SKM-1 treated with dmso at 0.1 percent for 144 hours (cell line): ENCODE measurements at regions not wholly inside any gene's neighbourhood (a gene's known extent, or its start where the extent isn't known, plus 50 kb on each side); places are given as distances from the start of the nearest gene placed in this dataset.
"Not testable (repeated sequence)": the region's sequence is repeated elsewhere in the genome, so short reads cannot be mapped to it uniquely, and the experiment has no call there.

Source experiments
- DNase-seq: peaks from one replicate; lab custom pipeline; 2025; ENCODE audit not compliant: unreplicated experiment; lab: John Stamatoyannopoulos, UW

DNA sequence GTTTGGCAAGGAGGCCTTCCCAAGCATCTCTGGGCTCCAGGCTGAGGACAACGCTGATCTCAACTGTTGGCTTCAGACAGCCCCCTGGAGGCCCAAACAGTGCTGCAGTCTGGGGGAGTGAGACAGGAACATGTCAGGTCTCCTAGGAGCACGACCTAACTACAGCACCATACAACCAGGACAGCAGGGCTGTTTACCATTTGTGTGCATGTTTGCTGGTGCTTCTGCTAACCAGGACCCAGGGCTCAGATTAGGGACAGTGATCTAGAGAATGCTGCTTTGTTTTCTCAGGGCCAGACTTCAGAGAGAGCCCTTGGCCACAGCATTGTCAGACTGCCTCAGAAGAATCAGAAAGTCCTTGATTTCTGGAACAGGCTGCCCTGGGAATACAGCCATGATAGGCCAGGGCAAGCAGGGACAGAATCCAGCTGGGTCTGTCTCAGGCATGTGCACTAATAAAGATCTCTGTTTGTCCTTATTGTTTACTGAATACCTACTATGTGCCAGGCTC lies 126.5 kb downstream of the VPREB1 start:
- no peak for DNase-seq

DNA sequence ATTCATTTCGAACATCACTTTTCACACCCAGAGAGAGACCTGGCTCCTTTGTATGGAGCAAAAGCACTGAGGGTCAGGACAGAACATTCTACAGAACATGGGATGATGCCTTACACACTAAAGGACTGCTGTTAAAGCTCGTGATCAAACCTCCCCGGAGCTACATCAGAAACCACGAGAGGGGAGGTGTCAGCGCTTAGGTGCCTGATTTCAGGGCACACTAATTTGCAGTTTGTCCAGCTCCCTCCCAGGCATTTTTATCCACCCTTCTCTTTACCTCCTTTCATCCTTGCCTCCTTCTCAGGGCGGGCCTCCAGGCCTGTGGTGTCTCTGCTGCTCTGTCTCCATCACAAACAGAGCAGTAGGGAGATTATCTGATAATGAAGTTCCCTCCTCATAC lies 127.5 kb downstream of the VPREB1 start:
- no peak for DNase-seq

DNA sequence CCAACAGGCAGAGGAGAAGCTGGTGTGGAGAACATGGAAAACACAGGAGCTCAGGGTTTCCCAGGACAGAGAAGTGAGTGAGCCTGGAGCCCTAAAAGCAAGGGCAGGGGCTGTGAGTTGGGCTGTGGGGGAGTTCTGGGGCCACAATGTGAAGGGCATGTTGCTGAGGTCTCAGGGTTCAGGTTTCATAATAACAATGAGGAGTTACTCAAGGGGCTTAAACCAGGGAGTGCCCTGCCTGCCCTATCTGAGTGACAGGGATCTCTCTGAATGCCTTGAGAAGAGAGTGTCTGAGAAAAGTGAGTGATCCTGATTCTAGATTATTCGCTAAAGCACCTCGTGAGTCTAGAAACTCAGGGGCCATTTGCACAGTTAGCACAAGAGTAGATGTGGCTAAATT lies 129.6 kb downstream of the VPREB1 start:
- no peak for DNase-seq

DNA sequence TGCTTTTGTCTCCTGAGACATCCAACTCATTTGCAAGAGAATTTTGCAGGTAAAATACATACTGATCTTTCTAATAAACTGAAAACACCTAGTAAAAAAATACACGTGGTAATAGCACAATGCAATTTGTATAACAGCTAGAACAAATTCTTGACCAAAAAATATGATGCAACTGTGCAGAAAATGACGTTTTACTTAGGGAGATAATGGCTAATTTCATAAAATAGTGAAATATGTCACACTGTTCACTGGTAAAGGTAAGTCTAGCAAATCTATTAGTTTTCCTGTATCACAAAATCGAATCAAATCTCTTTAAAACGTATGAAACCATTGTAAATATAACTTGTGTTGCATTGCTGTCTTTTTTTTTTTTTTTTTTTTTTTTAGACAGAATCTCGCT lies 130.0 kb downstream of the VPREB1 start:
- no peak for DNase-seq

DNA sequence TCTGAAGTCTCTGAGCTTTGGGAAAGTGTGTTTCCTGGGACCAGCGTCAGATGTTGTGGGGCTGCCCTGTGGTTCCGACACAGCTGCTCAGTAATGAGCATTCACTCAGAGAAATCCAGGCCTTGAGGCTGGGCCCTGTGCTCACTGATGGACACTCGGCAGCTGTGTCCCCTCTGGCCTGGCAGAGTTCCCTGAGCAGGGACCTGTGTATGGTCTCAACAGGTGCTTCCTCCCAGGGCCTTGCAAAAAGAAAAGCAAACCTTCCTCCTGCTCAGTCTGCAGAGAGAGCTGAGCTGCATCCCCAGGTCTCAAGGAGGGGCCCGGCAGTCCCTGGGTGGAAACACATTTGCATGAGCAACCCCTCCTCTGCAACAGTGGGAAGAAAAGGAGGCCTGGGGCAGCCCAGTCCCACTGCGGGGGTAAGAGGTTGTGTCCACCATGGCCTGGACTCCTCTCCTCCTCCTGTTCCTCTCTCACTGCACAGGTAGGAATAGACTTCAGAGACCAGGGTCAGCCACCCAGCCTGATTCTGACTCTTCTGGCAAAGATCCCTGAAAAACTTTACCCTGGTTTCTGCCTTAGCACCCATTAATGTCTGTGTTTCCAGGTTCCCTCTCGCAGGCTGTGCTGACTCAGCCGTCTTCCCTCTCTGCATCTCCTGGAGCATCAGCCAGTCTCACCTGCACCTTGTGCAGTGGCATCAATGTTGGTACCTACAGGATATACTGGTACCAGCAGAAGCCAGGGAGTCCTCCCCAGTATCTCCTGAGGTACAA lies 131.2 kb downstream of the VPREB1 start:
- DNase-seq: no peak

DNA sequence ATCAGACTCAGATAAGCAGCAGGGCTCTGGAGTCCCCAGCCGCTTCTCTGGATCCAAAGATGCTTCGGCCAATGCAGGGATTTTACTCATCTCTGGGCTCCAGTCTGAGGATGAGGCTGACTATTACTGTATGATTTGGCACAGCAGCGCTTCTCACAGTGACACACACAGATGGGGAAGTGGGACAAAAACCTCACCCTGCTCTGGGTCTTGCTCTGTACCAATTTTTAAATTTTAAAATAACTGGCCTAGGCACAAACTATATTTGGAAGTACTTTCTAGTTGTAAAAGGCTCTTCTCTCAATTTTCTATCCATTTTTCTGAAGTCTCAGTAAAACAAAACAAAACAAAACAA lies 131.7 kb downstream of the VPREB1 start:
- no peak for DNase-seq

DNA sequence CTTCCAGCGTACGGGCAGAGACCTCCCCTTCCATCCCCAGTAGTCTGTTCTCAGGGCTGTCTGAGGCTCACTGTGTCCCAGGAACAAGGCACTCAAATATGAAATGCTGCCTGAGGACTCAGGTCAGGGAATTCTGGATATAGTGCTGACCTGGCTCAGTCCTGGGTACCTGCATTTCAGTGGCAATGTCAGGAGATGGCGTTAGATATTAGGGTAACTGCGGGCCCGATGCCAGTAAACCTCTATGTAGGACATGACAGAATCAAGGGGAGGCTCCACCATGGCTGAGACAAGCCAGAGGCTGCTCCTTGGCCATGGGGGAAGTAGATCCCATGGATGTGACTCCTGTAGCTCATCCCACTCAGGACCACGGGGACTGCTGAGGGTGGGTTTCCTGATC lies 131.7 kb downstream of the ZNF280B start:
- not testable (repeated sequence) for DNase-seq

DNA sequence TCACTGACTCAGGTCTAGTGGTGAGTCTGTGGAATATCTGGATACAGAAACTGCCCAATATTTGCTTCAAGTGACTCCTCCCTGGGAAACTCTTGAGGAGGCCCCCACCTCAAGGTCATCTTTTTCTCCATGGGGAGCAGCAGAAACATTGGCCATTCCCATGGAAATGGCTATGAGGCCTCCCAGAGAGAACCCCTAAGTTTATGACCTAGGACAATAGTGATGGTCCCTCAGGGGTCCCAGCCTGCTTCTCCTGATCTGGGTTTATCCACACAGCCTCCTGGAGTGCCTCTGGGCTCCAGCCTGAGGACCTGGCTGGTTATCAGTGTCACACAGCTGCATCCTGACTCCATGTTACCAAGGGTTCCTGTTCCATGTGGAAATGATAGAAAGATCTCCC lies 131.2 kb downstream of the ZNF280B start:
- DNase-seq: no peak

DNA sequence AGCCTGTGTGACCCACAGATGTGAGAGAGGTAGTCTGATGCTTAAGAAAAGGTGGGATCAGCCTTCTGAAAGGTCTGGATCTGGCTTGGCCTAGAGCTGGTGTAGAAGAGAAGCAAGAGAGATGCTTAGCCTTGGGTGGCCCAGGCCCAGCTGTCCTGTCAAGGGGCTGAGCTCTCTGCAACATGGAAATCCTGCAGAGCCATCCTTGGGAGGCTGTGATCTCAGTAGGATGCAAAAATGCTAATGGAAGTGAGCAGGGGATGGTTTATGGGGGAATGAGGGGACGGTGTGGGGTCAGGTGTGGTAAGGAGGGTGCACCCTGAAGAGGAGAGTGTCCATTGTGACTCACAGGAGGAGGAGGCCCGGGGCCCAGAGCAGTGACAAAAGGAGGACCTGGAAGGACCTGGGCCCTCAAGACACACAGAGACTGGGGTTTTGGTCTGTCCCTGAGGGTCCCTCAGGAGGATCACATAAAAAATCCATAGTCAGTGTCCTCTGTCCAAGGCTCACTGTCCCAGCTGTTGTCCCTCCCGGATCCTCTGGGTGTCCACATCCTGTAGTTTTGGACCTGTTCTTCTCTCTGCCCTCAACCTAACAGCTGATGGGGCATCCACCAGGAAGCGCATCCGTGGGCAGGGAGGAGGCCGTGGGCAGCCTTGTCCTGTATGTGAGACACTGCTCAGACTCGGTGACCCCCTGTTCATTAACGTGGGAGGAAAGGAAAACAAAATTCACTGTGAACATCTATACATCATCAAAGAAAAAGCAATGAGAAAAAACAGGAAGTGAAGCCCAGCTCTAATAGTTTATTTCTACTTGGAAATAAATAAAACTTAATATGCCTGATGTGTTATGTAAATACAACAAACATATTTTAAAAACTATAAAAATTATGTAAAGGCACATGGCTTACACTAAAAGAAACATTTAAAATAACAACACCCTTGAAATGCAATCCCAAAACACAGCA lies 129.8 kb downstream of the ZNF280B start:
- DNase-seq: no peak

DNA sequence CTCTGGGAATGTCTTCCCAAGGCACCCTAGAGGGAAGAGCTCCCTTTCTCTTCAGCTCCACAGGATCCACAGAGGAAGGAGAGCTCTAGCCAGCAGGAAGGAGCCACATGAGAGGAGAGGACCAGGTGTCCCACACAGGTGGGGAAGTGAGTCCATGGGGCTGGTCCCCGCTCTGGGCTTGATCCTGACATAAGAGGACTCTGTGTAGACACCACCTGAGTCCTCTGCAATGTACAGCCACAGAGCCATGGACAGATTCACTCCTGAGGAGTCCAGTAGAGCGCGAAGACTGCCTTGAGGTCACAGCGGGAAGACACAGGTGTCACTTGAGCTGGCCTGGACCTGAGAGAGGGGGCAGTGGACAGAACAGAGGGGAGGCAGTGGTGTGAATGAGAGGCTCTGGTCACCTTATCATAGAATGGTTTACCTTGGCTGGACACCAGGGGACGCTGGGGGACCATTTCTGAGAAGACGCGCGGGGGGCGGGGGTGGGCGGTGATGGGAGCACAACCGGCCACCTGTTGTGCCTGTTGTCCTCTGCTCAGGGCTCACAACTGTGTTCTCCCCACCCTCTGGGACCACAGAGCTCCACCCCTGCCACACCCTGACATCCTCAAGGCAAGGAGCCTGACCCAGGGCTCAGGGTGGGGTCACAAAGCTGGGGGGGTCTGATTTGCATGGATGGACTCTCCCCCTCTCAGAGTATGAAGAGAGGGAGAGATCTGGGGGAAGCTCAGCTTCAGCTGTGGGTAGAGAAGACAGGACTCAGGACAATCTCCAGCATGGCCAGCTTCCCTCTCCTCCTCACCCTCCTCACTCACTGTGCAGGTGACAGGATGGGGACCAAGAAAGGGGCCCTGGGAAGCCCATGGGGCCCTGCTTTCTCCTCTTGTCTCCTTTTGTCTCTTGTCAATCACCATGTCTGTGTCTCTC lies 128.2 kb downstream of the ZNF280B start:
- no peak for DNase-seq

DNA sequence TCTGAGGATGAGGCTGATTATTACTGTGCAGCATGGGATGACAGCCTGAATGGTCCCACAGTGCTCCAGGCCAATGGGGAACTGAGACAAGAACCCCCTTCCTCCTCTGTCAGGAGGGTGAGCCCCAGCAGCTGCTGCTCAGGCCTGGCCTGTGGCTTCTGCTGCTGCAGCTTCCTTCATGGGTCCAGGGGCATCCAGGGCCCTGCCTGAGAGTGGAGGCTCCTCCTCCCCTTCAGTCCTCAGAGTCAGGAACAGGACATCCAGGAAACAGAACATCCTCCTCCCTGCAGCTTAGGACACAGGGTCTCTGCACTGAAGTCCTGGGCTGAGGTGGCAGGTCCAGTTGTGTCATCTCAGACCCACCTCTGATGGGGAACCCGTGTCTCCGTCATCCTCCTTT lies 127.2 kb downstream of the ZNF280B start:
- DNase-seq: not testable (repeated sequence)

DNA sequence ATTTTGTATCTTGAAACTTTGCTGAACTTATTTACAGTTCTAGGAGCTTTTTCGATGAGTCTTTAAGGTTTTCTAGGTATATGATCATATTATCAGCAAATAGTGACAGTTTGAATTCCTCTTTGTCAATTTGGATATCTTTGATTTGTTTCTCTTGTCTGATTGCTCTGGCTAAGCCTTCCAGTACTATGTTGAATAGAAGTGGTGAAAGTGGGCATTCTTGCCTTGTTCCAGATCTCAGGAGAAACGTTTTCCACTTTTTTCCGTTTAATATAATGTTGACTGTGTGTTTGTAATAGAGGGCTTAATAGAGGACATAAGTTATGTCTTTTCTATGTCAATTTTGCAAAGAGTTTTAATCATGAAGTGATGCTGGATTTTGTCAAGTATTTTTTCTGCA lies 124.3 kb downstream of the ZNF280B start:
- no peak for DNase-seq

DNA sequence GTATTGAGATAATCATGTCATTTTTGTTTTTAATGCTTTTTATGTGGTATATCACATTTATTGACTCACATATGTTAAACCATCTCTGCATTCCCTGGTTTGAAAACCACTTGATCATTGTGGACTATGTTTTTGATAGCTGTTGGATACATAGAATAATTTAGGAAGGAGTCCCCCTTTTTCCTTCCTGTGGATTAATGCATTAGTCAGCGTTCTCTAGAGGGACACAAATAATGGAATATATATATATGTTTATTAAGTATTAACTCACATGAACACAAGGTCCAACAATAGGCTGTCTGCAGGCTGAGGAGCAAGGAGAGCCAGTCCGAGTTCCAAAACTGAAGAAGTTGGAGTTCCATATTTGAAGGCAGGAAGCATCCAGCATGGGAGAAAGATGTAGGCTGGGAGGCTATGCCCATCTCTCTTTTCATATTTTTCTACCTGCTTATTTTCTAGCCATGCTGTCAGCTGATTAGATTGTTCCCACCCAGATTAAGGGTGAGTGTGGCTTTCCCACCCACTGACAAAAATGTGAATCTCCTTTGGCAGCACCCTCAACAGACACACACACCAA lies 123.8 kb downstream of the ZNF280B start:
- no peak for DNase-seq

DNA sequence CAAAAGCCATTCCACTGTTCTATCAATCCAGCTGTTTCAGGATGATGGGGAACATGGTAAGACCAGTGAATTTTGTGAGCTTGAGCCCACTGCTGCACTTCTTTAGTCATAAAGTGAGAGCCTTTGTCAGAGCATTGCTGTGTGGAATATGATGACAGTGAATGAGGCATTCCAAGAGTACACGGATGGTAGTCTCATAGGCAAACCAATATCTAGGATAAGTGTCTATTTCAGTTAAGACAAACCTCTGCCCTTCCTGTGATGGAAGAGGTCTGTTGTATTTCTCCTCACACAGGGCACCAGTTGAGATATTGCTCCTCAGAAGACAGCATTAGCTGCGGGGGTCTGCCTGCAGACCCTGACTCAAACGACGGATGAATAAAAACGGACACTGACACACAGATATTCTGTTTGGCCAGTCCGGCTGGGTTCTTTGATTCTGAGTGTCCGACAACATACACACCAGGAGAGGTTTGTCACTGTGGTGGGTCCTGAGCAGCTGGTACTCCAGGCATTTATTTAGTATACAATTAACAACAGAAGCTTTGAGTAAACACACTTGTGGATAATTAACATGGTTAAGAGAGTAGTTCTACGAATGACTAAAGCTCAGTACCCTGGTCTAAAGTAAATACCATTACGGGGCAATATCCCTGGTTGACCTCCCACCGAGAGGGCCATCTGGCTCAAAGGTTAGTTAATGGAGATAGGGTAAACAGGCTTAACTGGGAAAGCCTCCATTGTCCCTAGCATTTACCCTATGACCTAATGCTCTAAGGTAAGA lies 121.7 kb downstream of the ZNF280B start:
- DNase-seq: no peak

DNA sequence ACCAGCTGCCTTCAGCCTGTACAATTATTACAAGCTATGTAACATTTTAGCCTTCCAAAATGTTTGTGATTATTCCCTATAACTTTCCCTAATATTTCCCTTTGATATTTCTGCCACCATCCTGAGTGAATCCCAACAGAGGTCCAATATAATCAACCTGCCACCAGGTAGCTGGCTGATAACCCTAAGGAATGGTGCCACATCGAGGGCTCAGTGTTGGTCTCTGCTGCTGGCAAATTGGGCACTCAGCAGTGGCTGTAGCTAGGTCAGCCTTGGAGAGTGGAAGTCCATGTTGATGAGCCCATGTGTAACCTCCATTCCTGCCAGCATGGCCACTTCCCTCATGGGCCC lies 121.2 kb downstream of the ZNF280B start:
- no peak for DNase-seq

DNA sequence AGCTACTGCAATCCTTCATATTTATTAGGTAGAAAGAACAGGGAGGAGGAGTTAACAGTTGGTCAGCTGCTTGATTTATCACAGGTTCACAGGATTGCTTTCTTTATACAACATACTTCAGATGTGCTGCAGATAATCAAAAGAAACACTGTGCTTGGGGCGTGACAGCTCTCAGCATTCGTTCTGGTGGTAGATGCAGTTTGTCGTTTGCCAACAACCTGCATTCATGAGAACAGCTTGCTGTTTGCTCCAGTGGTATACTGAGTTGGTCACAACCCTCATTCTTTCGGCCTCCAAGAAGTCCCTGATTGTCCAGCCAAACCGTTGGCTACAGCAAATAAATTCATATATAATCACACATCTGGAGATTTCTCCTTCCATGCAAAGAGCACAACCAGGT lies 120.5 kb downstream of the ZNF280B start:
- DNase-seq: no peak

DNA sequence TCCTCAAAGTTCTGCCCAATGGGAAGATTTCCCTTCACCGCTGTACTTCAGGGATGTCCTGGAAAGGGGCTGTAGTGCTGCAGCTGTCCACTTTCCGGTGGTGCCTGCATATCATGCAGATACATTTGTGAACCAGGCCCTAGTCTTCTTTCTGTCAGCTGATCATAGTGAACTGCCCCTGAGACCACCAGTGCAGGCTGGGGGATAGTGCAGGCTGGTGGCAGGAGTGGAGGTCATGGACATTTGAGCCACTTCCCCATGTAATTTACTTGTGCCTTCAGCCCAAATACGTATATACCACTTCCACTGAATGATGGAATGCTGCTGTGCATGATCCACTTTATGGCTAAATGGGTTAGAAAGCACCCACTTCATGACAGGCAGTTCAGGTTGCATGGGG lies 120.0 kb downstream of the ZNF280B start:
- no peak for DNase-seq

DNA sequence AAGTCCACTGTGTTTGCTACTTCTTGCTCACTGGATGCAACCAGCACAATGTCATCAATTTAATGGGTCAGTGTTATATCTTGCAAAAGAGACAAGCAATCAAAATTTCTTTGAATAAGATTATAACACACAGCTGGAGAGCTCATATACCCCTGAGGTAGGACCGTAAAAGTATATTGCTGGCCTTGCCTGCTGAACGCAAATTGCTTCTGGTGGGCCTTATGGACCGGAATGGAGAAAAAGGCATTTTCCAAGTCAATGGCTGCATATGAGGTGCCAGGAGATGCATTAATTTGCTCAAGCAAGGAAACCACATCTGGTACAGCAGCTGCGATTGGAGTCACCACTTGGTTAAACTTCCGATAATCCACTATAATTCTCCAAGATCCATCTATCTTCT lies 119.1 kb downstream of the ZNF280B start:
- DNase-seq: no peak

DNA sequence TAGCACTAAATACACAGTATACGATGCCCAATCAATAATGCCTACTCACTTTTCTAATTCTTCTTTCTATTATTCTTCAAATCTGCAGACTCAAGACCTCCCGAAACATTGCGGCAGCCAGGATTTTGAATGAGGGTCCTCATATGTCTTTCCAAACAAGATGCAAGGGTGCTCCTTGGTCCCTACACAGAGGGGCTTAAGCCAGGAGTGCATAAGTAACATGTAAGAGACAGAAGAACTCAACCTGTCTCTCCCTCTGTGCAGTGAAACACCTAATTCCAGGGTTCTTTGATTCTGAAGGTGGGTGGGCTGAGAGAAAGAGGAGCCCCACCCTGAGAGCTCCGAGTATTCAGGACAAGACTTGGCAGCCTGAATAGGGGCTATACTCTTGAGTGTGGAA lies 117.6 kb downstream of the ZNF280B start:
- DNase-seq: no peak

DNA sequence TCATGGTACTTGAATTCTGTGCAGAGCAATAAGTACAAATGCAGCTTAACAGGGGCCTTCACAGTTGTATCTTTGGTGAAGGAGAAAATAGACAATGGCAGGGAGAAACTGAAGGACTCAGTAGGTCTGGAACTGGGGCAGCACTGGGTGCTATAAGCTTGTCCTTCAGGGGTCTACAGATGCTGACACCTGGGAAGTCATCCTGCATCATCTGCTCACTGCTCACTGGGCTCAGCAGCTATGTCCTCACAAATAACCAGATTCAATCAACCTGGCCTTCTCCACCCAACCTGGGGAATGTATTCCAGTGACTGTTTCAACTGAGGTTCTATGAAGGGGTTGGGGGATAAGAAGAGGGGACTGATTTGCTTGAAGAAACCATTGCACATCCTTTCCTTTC lies 117.0 kb downstream of the ZNF280B start:
- no peak for DNase-seq
